ENCODE measurements at regions not wholly inside any gene's neighbourhood (a gene's known extent, or its start where the extent isn't known, plus 50 kb on each side); places are given as distances from the start of the nearest gene placed in this dataset.
"Not testable (repeated sequence)": the region's sequence is repeated elsewhere in the genome, so short reads cannot be mapped to it uniquely, and the experiment has no call there.

GRCh38 chr4:134145369-134145768, 56.2 kb downstream of the PABPC4L start:
- no peak for FAIRE-seq

GRCh38 chr4:134144337-134144736, 57.3 kb downstream of the PABPC4L start:
- FAIRE-seq: no peak

GRCh38 chr4:134141728-134142127, 59.9 kb downstream of the PABPC4L start:
- no peak for FAIRE-seq

- FAIRE-seq: no peak
Observed at GRCh38 chr4:134139188-134139587, 62.4 kb downstream of the PABPC4L start.

- no peak for FAIRE-seq
Observed at GRCh38 chr4:134132086-134132783, 69.4 kb downstream of the PABPC4L start.

- FAIRE-seq: no peak
Observed at GRCh38 chr4:134126955-134127354, 74.6 kb downstream of the PABPC4L start.

GRCh38 chr4:134126000-134126560, 75.5 kb downstream of the PABPC4L start:
- no peak for FAIRE-seq

GRCh38 chr4:134122903-134123302, 78.7 kb downstream of the PABPC4L start:
- FAIRE-seq: no peak

GRCh38 chr4:134117392-134118183, 84.0 kb downstream of the PABPC4L start:
- FAIRE-seq: no peak

- FAIRE-seq: no peak
Observed at GRCh38 chr4:134089885-134090284, 111.7 kb downstream of the PABPC4L start.

GRCh38 chr4:134085496-134085895, 116.1 kb downstream of the PABPC4L start:
- FAIRE-seq: no peak

- FAIRE-seq: not testable (repeated sequence)
Observed at GRCh38 chr4:134079085-134079484, 122.5 kb downstream of the PABPC4L start.

- peak; percentile 76 for FAIRE-seq
Observed at GRCh38 chr4:134078230-134078914, 123.2 kb downstream of the PABPC4L start.

- FAIRE-seq: no peak
Observed at GRCh38 chr4:134073711-134074110, 127.9 kb downstream of the PABPC4L start.

- no peak for FAIRE-seq
Observed at GRCh38 chr4:134072137-134072536, 129.5 kb downstream of the PABPC4L start.

GRCh38 chr4:134070174-134070573, 131.4 kb downstream of the PABPC4L start:
- FAIRE-seq: no peak

GRCh38 chr4:134057356-134057755, 144.2 kb downstream of the PABPC4L start:
- no peak for FAIRE-seq

- FAIRE-seq: not testable (repeated sequence)
Observed at GRCh38 chr4:134046221-134046620, 155.4 kb downstream of the PABPC4L start.

- no peak for FAIRE-seq
Observed at GRCh38 chr4:134045411-134045810, 156.2 kb downstream of the PABPC4L start.

- no peak for FAIRE-seq
Observed at GRCh38 chr4:134043266-134043665, 158.3 kb downstream of the PABPC4L start.

GRCh38 chr4:134028421-134028820, 173.2 kb downstream of the PABPC4L start:
- FAIRE-seq: no peak

GRCh38 chr4:134027931-134028330, 173.7 kb downstream of the PABPC4L start:
- FAIRE-seq: no peak

- FAIRE-seq: no peak
Observed at GRCh38 chr4:134024251-134024650, 177.3 kb downstream of the PABPC4L start.

Data from A204.1 (cell line).